OCI-M1 (cell line): ENCODE measurements at regions not wholly inside any gene's neighbourhood (a gene's known extent, or its start where the extent isn't known, plus 50 kb on each side); places are given as distances from the start of the nearest gene placed in this dataset.
A peak's percentile ranks its signal among the peaks of the same experiment; 100 is the strongest.

Source experiments
- DNase-seq: peaks from one replicate; lab custom pipeline; 2025; lab: John Stamatoyannopoulos, UW

GRCh38 chr6:128667339-128667858 lies 147.0 kb upstream of the PTPRK start:
- DNase-seq, result peak; percentile 20

GRCh38 chr6:128666405-128666804 lies 146.0 kb upstream of the PTPRK start:
- no peak for DNase-seq

- DNase-seq, result no peak
These were observed 142.8 kb upstream of the PTPRK start for GRCh38 chr6:128663238-128663637.

- no peak for DNase-seq
These were observed 139.7 kb upstream of the PTPRK start for GRCh38 chr6:128659878-128660622.

- no peak for DNase-seq
These were observed 138.9 kb upstream of the PTPRK start for GRCh38 chr6:128659276-128659675.

- no peak for DNase-seq
These were observed 136.8 kb upstream of the PTPRK start for GRCh38 chr6:128657181-128657580.

GRCh38 chr6:128655978-128656498 lies 135.6 kb upstream of the PTPRK start:
- DNase-seq, result peak; percentile 41

- peak; percentile 23 for DNase-seq
These were observed 127.7 kb upstream of the PTPRK start for GRCh38 chr6:128648022-128648598.

GRCh38 chr6:128642132-128642531 lies 121.7 kb upstream of the PTPRK start:
- no peak for DNase-seq

GRCh38 chr6:128641703-128642102 lies 121.3 kb upstream of the PTPRK start:
- no peak for DNase-seq

- no peak for DNase-seq
These were observed 118.4 kb upstream of the PTPRK start for GRCh38 chr6:128638817-128639216.

- no peak for DNase-seq
These were observed 114.8 kb upstream of the PTPRK start for GRCh38 chr6:128635219-128635618.

GRCh38 chr6:128632131-128632530 lies 111.7 kb upstream of the PTPRK start:
- no peak for DNase-seq

GRCh38 chr6:128631031-128631430 lies 110.6 kb upstream of the PTPRK start:
- no peak for DNase-seq

GRCh38 chr6:128630213-128630612 lies 109.8 kb upstream of the PTPRK start:
- DNase-seq, result no peak

- peak; percentile 39 for DNase-seq
These were observed 96.9 kb upstream of the PTPRK start for GRCh38 chr6:128617285-128617684.

GRCh38 chr6:128616342-128616741 lies 95.9 kb upstream of the PTPRK start:
- no peak for DNase-seq

GRCh38 chr6:128606611-128607010 lies 86.2 kb upstream of the PTPRK start:
- DNase-seq, result no peak

GRCh38 chr6:128605961-128606360 lies 85.6 kb upstream of the PTPRK start:
- no peak for DNase-seq

- no peak for DNase-seq
These were observed 80.7 kb upstream of the PTPRK start for GRCh38 chr6:128601060-128601459.

GRCh38 chr6:128600397-128600951 lies 80.1 kb upstream of the PTPRK start:
- peak; percentile 34 for DNase-seq

- DNase-seq, result no peak
These were observed 78.6 kb upstream of the PTPRK start for GRCh38 chr6:128599036-128599435.

GRCh38 chr6:128598571-128598970 lies 78.2 kb upstream of the PTPRK start:
- DNase-seq, result no peak
